ENCODE measurements at regions not wholly inside any gene's neighbourhood (a gene's known extent, or its start where the extent isn't known, plus 50 kb on each side); places are given as distances from the start of the nearest gene placed in this dataset.

GRCh38 chr6:21885111-21885510 is 291.6 kb downstream of the SOX4 start:
- Histone ChIP-seq H3K27ac (peak overlapping the region; percentile 69), H3K4me1 (peaks cover 0 to 44% (median 27%) of the 10 kb centered on the region in 4 donors), H3K27me3 (no peaks in the 10 kb centered on the region), H3K4me3 (no peak overlapping the region), H3K36me3 (no peaks in the 10 kb centered on the region), H3K9me3 (no peaks in the 10 kb centered on the region)
- intact Hi-C loops (cut with DNase I; ENCODE audit: low total_unique reads): no loop called here
- no peak for DNase-seq
- TF ChIP-seq CTCF (IDR thresholded peaks at IDR 0.05): no peak

DNA sequence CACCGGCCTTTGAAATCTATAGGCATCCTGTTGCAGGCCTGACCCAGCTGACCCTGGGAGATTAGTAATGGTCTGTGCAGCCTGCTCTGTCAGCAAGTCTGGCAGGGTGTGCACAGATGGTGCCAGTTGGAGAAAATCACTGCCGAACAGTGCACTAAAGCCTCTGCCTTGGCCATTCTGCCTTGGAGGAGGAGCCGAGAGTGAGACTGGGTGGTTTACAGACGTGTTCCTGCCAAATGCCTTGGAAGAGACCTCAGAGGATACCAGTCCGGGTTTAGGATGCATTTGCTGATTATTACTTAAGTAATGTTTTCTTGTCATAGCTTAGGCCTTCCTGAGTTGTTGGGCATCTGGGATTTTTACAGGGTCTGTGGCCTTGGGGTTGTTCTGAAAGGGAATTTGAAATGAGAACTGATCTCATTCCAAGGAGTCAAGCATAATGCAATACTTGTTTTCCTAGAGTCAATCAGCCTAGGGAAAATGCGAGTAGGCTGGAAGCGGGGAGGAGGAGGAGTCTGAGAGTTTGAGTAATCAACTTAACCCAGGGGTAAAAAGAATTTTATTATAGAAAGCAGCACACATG is 292.1 kb downstream of the SOX4 start:
- Histone ChIP-seq H3K4me3 (no peak overlapping the region), H3K9me3 (no peaks in the 10 kb centered on the region), H3K4me1 (peaks cover 0 to 44% (median 27%) of the 10 kb centered on the region in 4 donors), H3K36me3 (no peaks in the 10 kb centered on the region), H3K27me3 (no peaks in the 10 kb centered on the region), H3K27ac (peak overlapping the region; percentile 69)
- peak; percentile 47 to 82 for DNase-seq
- no peak for TF ChIP-seq CTCF (IDR thresholded peaks at IDR 0.05)
- intact Hi-C loops (cut with DNase I; ENCODE audit: low total_unique reads): no loop called here

DNA sequence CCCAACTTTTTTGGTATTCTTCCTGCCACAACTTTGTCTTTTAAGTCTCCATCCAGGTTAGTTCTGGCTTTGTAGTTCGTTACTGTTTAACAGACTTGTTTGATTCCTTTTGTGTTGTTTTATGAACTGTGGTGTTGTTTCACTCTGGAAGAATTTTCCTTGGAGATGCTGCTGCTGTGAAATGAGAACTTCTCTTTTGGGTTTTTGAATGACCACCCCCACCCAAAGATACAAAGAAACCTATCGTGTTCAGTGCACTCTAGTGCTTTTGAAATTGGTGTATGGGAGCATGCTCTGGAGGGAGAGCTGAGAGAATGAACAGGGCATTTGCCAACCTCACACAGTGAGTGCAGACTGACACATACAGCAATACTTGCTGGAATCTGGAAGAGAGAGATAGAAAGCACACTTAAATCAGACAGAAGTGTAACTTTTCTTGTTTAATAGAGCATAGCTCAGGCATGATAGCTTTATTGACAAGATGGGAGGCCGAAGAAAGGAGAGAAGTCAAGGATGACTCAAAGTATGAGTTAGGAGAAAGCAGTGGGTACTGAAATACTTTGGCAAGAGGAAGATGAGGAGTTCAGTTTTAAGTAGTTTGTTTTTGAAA is 293.1 kb downstream of the SOX4 start:
- Histone ChIP-seq H3K27me3 (no peaks in the 10 kb centered on the region), H3K4me3 (no peak overlapping the region), H3K36me3 (no peaks in the 10 kb centered on the region), H3K27ac (peak overlapping the region; percentile 69), H3K4me1 (peaks cover 0 to 44% (median 27%) of the 10 kb centered on the region in 4 donors), H3K9me3 (no peaks in the 10 kb centered on the region)
- DNase-seq: no peak
- intact Hi-C loops (cut with DNase I; ENCODE audit: low total_unique reads): no loop called here
- no peak for TF ChIP-seq CTCF (IDR thresholded peaks at IDR 0.05)

- peak in 1 of 2 donors; percentile 26 for DNase-seq
Measured at GRCh38 chr6:21887231-21888185, 294.0 kb downstream of the SOX4 start.

More at GRCh38 chr6:21887231-21888185, 294.0 kb downstream of the SOX4 start:
- peaks cover 0 to 44% (median 27%) of the 10 kb centered on the region in 4 donors for H3K4me1 ChIP-seq
- H3K4me3 ChIP-seq: no peak overlapping the region
- no peak for TF ChIP-seq CTCF (IDR thresholded peaks at IDR 0.05)
- peak overlapping the region; percentile 69 for H3K27ac ChIP-seq
- no peaks in the 10 kb centered on the region for H3K27me3 ChIP-seq
- H3K9me3 ChIP-seq: no peaks in the 10 kb centered on the region
- H3K36me3 ChIP-seq: no peaks in the 10 kb centered on the region
- intact Hi-C loops (cut with DNase I; ENCODE audit: low total_unique reads): no loop called here
